Brain pericyte (primary cell): ENCODE measurements at regions not wholly inside any gene's neighbourhood (a gene's known extent, or its start where the extent isn't known, plus 50 kb on each side); places are given as distances from the start of the nearest gene placed in this dataset.

ENCODE experiments used
- DNase-seq: peaks from one replicate; pipeline ENCODE4 v3.0.0-alpha.2; 2012; ENCODE audit warnings: low read depth, low spot score

DNA sequence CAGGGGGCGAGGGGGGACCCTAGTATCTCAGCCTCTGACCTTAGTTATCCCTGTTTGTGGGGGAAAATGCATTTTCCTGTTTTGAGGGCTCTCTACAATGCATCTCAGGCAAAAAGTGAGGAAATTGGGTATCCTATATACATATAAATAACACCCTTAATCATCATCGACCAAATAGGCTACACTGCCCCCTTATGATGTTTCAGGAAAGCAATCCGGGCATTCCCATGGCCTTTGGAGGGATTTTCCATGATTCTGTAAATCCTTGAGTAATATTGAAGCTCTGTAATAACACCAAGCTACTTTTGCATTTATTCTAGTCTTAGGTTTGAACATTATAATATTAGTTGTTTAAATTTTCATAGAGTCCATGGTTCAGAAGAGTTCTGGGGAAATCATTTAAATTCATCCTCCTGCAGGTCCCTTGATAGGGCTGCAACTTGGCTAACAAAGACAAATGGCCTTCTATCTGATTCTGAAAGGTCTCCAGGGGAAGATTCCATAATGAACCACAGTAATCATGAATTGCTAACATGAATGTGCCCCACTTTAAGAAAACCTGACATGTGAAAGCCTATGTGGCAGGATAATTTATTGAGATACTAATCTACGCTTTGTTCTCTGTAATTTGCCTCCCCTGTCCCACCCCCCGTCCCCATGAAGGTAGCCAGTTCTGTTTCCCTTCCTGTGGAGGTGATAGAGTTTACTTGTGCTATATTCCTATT is 91.5 kb upstream of the SCOC start:
- no peak for DNase-seq

DNA sequence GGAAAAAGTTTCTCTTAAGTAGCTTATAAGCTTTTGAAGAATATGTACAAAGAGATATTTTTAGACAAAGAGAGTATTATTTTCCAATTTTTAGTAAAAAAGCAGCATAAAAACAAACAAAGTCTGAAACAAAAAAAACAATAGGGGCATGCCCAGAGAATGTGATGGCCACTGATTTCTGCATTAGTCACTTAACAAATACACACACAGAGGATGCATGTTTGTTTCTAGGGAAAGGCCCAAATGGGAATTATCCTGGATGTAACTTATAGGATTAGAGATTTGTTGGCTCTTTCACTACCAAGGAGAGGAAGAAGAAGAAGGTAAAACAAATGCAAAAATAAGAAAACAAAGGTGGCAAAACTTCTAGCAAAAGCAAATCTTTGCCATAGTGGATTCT is 95.9 kb upstream of the SCOC start:
- no peak for DNase-seq

DNA sequence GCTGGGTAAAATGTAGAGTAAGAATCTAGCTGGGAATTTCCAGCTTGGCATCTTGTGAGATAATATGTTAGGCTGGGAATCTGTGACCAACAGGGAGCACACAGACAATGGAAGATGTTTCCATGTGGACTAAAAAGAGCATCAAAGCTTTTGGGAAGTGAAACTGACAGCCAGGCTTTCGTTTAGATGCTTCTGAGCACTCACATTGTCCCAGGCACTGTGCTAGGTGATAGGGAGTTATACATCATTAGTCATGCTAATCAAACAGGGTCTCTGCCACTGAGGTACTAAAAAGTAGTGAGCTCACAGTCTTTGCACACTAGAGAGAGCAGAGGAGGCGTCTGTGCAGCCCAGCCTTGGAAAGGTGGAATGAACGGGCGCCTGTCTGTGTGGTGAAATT is 101.9 kb upstream of the SCOC start:
- no peak for DNase-seq

DNA sequence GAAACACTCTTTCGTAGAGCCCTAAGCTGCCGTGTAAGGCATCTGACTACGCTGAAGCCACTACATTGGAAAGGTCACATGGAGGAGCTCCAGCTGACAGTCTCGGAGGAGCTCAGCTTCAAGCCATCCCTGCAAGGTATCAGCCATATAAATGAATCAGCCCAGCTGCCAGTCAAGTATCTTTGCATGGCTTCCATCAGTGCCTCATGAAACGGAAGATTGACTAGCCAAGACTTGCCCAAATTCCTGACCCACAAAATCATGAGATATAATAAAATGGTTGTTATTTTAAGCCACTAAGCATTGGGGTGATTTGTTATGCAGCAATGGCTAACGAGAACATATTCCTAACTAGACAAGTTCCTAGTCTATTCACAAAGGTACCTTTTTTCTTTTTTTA is 104.1 kb upstream of the SCOC start:
- DNase-seq = no peak

DNA sequence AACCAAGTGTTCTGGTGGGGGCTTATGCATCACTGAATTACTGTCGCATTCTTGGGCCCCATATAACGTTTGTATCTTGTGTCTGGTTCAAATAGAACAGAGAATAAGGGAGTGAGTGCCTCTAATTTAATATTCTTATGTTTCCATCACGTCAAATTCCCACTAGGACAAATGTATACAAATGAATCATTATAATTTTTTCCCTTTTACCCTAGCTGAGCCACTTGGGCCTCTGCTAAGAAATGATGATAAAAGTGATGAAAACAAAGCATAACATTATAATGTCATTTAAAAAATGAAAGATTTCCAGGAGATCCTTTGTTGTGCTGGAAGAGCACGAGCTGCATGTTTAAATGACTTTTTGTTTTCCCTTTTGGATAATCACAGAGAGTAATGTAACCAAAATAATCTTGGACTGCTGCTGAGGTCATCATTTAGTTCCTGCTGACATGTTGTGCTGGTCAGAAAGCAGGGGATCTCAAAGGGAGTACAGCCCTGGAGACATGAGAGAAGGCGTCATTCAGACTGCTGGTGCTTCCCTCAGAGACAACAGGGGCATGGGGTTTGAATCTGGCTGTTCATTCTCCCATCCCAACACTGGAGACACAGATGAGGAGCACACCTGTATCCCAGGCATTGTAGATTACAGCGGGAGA is 105.1 kb upstream of the SCOC start:
- peak; percentile 41 for DNase-seq

DNA sequence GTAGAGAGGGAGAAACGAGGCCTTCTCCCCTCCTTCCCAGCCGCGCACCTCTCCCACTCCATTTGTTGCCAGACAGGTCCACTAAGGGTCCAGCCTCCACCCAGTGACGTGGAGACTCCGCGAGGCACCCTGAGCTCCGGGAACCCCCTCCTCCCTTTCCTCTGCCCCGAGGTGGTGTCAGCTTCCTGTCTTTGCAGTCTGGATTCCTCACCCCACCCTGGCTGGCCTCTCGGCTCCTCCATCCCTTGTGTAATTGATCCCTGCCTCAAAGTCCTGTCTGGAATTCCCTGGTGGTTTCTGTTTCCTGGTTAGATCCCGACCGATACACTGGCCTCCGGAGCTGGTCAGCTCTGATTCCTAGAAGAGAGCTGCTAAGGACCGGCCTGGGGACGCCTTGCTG is 105.9 kb upstream of the SCOC start:
- DNase-seq = no peak

DNA sequence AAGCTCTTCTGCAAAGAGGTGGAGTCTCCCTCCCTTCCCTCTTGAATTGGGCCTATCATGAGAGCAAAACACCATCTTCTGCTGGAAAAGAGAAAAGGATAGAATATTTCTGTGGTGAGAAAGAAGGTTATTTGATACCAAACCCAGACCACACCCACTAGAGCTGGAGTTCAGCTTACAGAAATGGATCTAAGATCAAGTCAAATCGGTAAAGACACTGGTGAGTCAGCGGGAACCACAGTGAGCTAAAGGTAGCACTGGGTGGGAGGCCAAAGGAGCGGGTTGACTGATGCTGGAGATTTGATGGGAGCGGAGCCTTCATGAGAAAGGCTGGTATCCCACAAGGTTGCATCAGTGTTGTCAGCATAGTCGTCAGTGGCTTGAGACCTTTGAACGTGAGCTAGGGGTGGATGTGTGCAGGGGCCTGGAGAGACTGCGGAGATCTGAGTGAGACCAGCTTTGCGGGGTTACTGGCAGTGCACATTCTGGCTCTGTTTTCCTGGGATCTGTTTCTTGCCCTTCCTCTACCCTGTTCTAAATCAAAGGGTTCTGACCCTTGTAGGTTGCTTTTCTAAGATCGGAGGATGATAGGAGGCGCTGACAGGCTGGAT is 106.4 kb upstream of the SCOC start:
- DNase-seq = peak; percentile 31

DNA sequence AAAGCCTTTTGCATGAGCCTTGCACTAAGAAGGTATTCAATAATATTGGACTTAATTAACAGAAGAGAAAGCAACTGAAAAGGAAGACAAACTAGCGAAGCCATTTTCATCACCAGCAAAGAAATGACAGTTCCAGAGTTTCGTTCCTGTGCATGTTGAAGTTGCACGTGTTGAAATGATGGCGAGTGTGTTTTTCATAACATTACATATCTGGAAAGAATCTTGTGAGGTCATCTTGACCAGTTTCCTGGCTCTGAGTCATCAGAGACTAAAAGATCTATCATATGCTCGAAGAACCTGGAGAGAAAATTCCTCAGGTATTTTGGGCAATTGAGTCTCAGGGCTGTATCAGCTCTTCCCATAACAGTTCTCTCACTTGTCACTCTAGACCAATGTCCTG is 106.2 kb upstream of the MAML3 start:
- DNase-seq = no peak

DNA sequence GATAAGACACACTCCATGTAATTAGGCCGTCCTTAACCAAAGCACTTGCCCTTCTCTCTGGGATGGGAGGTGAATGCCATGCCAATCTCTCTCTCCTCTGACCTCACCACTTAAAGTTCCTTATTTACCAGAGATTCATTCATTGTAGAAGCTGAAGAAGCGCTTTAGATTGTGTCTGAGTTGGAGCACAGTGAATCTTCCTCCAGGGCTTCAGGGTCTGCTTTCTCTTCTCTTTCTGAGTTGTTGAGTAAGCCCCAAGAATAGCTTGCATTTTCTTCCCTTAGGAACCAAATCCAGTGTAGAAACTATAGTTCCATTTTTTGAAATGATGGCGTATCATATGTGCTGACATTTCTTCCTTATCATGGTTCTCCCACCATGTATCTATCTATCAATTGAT is 104.5 kb upstream of the MAML3 start:
- DNase-seq = no peak

DNA sequence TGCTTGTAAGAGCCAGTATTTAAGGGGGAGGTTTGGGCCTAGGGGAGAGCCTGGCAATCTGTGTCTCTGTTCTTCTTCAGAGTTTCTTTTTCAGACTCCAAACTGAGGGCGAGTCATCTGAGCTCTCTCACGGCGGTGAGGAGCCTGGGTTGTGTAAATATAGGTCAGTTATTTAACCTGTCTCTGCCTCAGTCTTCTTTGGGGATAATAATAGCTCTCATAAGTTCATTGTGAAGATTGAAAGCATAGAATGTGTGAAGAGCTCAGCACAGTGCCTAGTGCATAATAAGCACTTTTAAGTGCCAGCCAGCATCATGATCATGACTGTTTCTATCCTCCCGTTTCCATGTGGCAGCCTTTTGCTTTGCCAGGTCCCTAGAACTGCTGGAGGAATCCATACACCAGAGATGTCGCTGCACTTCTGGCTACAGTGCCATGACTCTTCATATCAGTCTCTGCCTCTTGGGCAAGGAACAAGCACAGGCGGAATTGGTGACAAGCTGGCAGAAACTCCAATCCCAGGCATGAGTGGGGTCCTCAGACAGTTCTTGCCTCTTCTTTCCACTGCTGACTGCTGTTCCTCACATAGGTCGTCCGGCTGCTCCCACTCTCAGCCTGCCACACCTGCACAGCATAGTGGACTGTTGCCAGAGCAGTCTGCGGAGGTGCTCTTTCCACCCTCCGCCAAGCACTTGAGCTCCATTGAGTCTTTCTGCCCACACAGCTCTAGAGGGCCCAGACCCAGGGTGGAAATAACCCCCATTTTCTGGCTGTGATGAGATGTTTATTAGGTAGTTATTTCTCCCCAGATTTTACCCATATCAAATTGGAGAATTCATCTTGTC is 103.7 kb upstream of the MAML3 start:
- DNase-seq = no peak

DNA sequence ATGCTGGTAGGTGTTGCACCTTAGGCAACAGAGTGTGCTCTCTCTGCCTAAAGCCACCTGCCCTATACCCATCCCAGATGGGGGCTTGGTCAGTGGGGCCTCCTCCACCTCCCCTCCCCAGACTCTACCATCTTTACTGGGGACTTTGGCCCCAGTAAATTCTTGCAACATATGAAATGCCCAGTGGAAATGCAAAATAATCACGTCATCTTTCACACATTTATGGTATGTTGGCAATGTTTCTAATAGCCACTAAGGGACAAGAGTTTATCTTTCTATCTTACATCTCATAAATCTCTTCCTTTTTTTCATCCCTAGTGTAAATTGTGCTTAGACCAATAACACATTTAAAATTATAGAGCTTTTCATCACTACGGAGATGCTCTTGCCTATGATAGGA is 103.0 kb upstream of the MAML3 start:
- DNase-seq = no peak

DNA sequence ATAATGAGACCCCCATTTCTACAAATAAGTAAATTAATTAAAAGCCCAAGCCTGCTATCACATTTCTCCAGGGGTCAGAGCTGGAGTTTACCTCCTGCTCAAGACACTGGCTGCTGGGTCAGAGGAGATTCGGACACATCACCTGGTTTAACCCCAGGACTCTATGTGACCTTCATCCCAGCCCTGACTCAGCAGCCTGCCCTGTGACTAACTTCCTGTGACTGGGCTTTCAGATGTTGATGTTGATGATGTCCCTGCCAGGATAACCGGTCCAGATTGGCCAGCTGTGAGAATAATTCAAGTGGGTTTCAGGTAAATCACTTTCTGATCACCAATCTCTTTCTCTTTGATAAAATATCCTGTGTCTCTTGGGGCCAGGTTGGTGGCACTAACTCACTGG is 102.4 kb upstream of the MAML3 start:
- DNase-seq = no peak

DNA sequence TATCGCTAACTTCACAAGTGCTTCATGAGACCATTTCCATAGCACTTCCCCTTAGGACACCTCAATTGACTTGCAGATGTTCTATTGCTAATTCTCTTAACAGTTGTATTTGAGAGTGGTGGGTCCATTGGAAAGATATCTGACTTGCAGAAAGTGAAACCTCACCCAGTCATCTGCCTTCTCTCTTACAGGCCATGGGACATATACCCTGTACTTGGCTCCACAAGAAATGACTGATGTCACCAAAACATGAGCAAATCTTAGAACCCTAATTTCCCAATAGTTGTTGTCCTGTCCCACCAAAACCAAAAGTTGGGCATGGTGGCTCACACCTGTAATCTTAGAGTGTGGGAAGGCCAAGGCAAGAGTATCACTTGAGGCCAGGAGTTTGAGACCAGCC is 101.9 kb upstream of the MAML3 start:
- DNase-seq = no peak

DNA sequence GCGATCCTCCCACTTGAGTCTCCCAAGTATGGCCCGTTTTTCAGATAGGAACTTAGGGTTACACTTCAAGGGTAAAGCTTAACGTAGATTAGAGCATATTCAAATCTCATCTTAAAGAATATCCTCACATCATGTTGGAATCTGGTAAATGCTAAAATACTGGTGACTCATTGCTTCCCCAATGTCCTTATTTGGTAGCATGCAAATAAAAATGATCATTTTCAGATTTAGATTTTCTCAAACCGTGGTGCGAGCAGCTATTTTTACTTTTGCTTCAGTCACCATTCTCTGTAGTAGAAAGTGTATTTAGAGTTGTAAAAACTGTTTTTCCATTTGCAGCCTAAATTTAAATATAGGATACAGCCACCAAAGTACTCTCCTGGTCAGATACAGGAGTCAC is 101.5 kb upstream of the MAML3 start:
- DNase-seq = no peak

DNA sequence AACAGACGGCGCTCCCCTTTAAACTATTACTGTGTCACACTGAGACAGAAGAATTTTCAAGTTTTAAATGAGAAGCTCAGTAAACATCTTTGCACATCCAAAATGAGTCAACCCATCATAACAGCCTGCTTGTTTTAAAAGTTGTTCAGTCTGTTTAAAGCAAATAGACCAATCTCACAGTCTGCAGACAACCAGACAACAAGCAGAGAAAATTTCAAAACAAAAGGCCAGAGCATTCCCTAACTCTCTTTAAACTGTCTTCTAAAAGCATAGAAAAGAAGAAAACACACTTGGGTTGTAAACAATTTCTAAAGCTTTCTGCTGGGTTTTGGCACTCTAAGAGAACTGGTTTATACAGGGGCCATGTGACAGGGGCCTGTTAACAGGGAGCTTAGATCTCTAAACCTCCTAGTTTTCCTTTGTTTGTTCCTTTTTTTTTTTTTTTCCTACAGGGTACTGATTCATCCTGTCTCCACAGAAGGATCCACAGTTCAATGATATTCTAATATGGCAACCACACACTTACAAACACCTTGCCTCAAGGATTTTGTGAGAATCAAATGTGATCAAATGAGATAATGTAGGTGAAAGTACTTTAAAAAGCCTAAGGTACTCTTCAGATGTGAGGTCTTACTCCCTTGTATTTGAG is 100.8 kb upstream of the MAML3 start:
- no peak for DNase-seq

DNA sequence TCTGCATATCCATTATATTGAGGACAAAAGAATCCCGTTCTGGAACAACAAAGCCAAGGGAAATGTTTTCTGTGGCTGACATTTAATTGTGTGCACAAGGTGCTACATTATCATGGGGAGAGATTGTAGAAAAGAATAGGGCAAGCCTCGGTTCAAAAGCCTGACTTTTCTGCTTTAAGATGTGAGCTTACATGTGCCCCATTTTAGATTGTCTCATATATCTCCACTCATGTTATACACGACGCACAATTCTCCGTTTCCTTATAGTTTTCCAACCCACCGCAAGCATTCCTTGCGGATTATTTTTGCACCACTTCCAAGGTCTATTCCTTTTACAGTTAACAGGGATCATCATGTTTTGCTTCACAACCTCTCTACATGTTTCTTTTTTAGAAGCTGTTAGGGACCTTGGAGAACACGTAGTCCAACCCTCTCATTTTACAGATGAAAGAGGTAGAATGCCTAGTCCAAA is 99.6 kb upstream of the MAML3 start:
- no peak for DNase-seq

DNA sequence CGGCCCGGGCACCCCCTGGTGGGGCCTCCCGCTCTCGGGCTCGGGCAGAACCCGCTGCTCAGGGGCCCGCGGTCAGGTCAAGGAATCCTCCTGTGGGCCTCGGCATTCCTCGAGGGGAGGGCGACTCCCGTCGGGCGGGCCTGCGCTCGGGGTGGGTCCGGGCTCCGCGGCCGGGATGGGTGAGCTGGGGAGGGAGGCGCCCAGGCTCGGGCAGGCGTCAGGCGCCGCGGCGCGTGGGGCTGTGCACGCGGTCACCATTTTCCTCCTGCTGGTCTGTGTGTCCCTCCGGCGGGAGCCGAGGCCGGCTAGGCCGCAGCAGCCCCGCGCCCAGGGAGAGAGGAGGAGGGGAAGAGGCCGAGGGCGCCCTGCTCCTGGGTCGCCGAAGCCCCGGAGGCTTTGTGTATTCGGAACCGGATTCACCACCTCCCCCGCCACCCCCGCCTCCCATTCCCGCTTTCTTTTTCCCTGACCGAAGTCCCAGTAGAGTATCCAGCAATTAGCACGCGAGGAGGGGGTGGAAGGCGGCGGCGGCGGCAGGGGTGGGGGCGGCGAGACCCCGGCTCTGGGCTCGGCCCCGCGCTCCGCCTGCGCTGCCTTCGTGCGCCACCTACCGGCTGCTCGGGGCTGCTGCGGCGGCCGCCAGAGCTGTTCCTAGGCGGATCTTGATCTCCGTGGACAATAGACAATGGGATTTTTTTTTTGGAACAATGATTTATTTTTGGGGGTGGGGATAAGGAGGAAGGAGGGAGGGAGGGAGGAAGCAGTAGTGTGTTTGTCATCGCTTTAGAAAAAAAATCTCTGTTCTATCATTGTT is 99.0 kb upstream of the MAML3 start:
- no peak for DNase-seq

DNA sequence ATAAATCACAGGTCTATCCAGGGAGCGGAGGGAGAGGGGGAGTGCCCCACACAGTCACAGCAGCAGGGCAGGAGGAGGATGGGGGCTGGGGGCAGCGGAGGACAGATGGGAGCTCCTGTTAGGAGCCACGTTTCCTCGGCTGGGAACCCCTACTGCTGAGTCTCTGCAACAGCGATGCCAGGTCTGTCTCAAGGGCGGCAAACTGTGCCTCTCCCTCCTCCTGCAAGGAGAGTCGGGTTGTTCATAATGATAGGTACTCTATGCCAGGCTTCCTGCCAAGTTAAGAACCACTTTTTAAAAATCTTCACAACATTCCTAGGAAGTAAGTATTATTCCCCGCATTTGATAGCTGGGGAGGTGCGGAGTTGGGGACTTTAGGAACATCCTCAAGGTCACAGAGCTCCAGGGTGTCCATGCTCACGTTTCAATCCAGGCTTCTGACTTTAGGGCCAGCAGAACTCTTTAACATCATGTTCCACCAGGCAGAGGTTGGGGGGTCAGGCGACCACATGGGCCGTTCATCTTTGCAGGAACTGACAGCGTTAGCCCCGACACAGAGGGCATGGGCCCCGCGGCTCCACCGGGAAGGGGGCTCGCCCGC is 98.3 kb upstream of the MAML3 start:
- DNase-seq = no peak

DNA sequence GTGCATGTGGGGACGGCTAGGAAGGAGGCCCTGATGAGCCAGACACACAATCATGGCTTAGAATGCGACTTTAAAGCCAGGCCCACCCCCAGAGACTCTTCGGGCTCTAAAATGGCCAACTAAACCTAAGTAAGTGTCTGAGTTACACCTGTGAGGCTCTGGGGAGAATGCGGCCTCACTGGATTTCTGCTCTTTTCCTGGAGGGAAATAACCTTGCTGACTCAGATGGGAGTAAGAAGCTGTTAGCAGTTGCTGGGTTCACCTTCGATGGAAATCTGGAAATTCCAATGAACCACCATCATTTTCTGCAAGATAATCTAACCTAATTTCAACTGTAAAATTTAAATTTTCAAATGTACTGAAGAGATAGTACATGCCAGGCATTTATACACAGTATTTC is 97.6 kb upstream of the MAML3 start:
- no peak for DNase-seq

DNA sequence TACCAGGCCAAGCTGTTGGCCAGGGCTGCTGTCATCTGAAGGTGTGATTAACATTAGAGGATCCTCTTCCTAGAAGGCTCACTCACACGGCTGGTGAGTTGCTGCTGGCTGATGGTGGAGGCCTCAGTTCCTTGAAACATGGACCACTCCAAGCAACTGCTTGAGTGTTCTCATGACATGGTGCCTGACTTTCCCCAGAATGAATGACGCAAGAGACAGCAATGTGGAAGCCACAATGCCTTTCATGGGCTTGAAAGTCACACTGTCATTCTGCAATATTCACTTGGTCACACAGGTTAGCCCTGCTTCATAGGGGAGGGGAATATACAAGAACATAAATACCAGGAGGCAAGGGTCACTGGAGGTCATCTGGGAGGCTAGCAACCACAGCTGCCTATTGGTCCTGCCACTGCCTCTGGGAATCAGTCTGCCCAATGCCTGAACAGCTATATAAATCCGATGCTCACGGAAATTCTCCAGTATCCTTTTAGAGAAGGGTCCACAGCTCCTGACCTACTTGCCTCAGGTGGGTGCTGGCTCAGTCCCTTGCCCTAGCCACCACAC is 97.1 kb upstream of the MAML3 start:
- DNase-seq = no peak
